Ascending aorta (tissue), 2 donors: ENCODE measurements at regions not wholly inside any gene's neighbourhood (a gene's known extent, or its start where the extent isn't known, plus 50 kb on each side); places are given as distances from the start of the nearest gene placed in this dataset.

ENCODE experiments used
- DNase-seq, 2 donors: peaks; one replicate each; pipeline ENCODE4 v3.0.0-alpha.2; 2019; ENCODE audit warnings: low spot score in 2 of 2
- H3K27ac ChIP-seq, 2 donors: fragments of 200-600 bp; sonication (generic); one replicate each; pipeline ENCODE4 v1.5.1; 2016 to 2017; ENCODE audit warnings: mild to moderate bottlenecking in 1 of 2
- H3K27me3 ChIP-seq: fragments of 200-600 bp; sonication (generic); one replicate; pipeline ENCODE4 v1.5.1; 2017
- H3K36me3 ChIP-seq, 2 donors: fragments of 200-600 bp; sonication (generic); one replicate each; pipeline ENCODE4 v1.5.1; 2016
- H3K4me1 ChIP-seq, 2 donors: fragments of 200-600 bp; sonication (generic); one replicate each; pipeline ENCODE4 v1.5.1; 2016 to 2017; ENCODE audit warnings: mild to moderate bottlenecking in 1 of 2
- H3K4me3 ChIP-seq, 2 donors: fragments of 200-600 bp; sonication (generic); one replicate each; pipeline ENCODE4 v1.5.1; 2016 to 2017; ENCODE audit warnings: mild to moderate bottlenecking in 1 of 2
- H3K9me3 ChIP-seq, 2 donors: fragments of 200-600 bp; sonication (generic); one replicate each; pipeline ENCODE4 v1.5.1; 2016
- CTCF ChIP-seq, 3 experiments: fragments of 200-600 bp in 2 of 3; fragments of 450-650 bp in 1 of 3; sonication (generic) in 2 of 3; IDR thresholded peaks; one replicate each; pipeline ENCODE4 v1.5.1; 2016 to 2019; ENCODE audit warnings: antibody characterized with exemption in 3 of 3, mild to moderate bottlenecking in 1 of 3, moderate library complexity in 1 of 3
- intact Hi-C: fragments of 100-400 bp; cut with DNase I; formaldehyde crosslinking; loops from one replicate; pipeline ENCODE4 v1.15.1; 2023

DNA sequence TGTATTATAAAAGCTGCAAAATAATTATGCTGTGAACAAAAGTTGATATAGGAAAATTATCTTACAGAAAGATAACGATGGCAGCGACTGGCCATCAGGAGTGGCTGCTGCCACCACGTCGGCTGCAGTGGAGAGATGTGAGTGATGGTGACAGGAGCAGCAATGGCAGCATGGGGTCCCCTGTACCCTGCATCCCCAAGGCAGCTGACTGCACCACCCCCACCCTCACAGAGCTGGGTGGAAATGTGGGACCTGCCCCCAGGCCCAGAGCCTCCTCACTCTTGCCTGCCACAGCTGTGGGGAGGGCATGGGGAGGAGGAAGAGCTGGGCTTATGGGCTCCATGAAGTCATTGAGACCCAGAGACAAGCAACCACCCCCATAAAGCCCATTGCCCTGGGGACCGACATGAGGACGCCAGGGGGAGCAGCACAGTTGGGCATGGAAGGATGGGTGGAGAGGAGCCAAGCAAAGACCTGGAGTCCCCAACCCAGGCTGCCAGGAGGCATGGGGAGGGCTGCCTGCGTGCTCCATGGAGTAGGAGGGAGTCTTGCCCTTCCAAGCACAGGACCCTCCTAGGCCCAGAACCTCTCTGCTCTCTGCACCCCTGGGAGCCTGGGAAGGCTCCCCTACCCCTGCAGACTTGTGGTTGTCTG, 1090.5 kb downstream of the PCDH18 start:
- DNase-seq, result no peak
- H3K4me1 ChIP-seq, result no peaks in the 10 kb centered on the region
- intact Hi-C loops, result no loop called here
- no peak overlapping the region for H3K27ac ChIP-seq
- no peaks in the 10 kb centered on the region for H3K27me3 ChIP-seq
- H3K4me3 ChIP-seq, result no peak overlapping the region
- no peak for TF ChIP-seq CTCF (IDR thresholded peaks at IDR 0.05)
- H3K36me3 ChIP-seq, result no peaks in the 10 kb centered on the region
- H3K9me3 ChIP-seq, result no peaks in the 10 kb centered on the region

GRCh38 chr4:136438645-136439044, 1093.6 kb downstream of the PCDH18 start:
- intact Hi-C loops, result no loop called here
- no peak for TF ChIP-seq CTCF (IDR thresholded peaks at IDR 0.05)
- H3K27me3 ChIP-seq, result no peaks in the 10 kb centered on the region

DNA sequence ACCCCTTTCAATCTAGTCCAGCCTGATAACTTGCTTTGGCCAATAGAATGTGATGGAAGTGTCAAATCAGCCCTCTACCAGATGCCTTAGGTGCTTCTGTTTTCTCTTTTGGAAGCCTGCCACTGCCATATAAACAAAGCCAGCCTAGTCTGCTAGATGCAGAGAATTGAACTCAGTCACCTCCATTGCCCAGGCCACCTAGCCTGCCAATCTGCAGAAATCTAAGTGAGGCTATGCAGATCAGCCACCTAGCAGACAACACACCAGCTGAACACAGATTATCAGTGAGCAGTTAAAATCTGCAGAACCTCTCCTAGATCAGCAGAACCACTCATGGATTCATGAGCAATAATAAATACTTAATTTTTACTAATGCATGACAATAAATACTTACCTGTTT, 1108.2 kb downstream of the PCDH18 start:
- no peaks in the 10 kb centered on the region for H3K4me1 ChIP-seq
- intact Hi-C loops, result no loop called here
- no peak for TF ChIP-seq CTCF (IDR thresholded peaks at IDR 0.05)
- H3K9me3 ChIP-seq, result no peaks in the 10 kb centered on the region
- H3K36me3 ChIP-seq, result no peaks in the 10 kb centered on the region
- no peak for DNase-seq
- no peak overlapping the region for H3K4me3 ChIP-seq
- no peaks in the 10 kb centered on the region for H3K27me3 ChIP-seq
- no peak overlapping the region for H3K27ac ChIP-seq

More at GRCh38 chr4:136438645-136439044, 1093.6 kb downstream of the PCDH18 start:
- H3K36me3 ChIP-seq, result no peaks in the 10 kb centered on the region
- no peak overlapping the region for H3K27ac ChIP-seq
- H3K9me3 ChIP-seq, result no peaks in the 10 kb centered on the region
- H3K4me1 ChIP-seq, result no peaks in the 10 kb centered on the region
- DNase-seq, result no peak
- H3K4me3 ChIP-seq, result no peak overlapping the region

DNA sequence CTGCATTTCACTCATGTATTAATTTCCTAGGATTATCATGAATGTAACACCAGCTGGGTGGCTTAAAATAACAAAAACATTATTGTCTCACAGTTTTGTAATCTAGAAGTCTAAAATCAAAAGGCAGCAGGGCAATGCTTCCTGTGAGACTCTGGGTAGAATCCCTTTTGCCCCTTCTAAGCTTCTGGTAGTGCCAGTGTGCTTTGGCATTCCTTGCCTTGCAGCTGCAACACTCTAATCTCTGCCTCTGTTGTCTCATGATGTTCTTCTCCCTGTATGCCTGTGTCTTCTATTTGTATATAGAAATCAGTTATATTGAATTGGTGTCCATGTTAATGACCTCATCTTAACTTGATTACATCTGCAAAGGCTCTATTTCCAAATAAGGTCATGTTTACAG, 1117.3 kb downstream of the PCDH18 start:
- no peak for TF ChIP-seq CTCF (IDR thresholded peaks at IDR 0.05)
- no peak overlapping the region for H3K27ac ChIP-seq
- DNase-seq, result no peak
- H3K4me1 ChIP-seq, result no peaks in the 10 kb centered on the region
- no peaks in the 10 kb centered on the region for H3K27me3 ChIP-seq
- H3K4me3 ChIP-seq, result no peak overlapping the region
- no peaks in the 10 kb centered on the region for H3K9me3 ChIP-seq
- intact Hi-C loops, result no loop called here
- H3K36me3 ChIP-seq, result no peaks in the 10 kb centered on the region

DNA sequence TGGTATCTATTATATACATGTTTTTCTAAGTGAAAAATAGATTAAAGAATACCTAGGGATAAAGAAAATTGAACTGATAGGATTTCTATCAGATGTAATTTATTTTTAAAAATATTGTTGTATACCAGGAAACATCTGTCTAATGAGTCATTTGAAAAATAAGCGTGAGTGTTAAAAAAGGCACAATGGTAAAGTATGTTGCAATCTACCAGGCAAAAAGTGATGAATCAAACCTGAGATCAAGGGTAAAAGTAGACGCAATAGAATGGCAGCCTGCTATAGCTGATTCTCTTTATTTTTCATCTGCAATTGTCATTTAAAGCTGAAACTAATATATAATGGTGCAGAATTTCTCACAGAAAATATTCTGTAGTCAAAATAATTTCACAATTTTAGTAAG, 1119.6 kb downstream of the PCDH18 start:
- Histone ChIP-seq H3K27ac (no peak overlapping the region), H3K4me3 (no peak overlapping the region), H3K36me3 (no peaks in the 10 kb centered on the region), H3K4me1 (no peaks in the 10 kb centered on the region), H3K9me3 (no peaks in the 10 kb centered on the region), H3K27me3 (no peaks in the 10 kb centered on the region)
- TF ChIP-seq CTCF (IDR thresholded peaks at IDR 0.05), result no peak
- DNase-seq, result no peak
- intact Hi-C loops, result no loop called here

DNA sequence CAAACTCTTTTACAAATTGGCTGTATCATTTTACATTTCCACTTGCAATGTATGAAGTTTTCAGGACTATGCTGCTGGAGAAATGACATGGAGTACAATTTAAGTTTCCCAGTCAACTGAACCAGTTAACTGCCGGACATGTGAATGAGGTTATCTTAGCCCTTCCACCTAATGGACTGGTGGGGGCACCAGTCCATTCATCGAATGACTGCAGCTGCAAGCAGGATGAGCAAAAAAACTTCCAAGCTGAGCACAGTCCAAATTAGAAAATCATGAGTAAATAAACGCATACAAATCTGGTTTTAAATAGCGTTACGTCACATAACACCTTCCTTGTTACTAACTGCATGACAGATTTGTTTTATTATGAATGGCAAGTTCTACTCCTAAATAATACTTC, 1131.5 kb downstream of the PCDH18 start:
- intact Hi-C loops, result no loop called here
- Histone ChIP-seq H3K9me3 (no peaks in the 10 kb centered on the region), H3K27me3 (no peaks in the 10 kb centered on the region), H3K36me3 (no peaks in the 10 kb centered on the region), H3K4me1 (no peaks in the 10 kb centered on the region), H3K27ac (no peak overlapping the region), H3K4me3 (no peak overlapping the region)
- no peak for TF ChIP-seq CTCF (IDR thresholded peaks at IDR 0.05)
- no peak for DNase-seq
